ENCODE measurements at regions not wholly inside any gene's neighbourhood (a gene's known extent, or its start where the extent isn't known, plus 50 kb on each side); places are given as distances from the start of the nearest gene placed in this dataset.

GRCh38 chr3:3447641-3448040, 268.1 kb upstream of the CRBN start:
- TF ChIP-seq CTCF (IDR thresholded peaks at IDR 0.05; ENCODE audit: borderline replicate concordance, extremely low read depth, low read length, poor library complexity, severe bottlenecking) (no peak), EZH2 (IDR thresholded peaks at IDR 0.05; ENCODE audit: borderline replicate concordance, low read depth, low read length, severe bottlenecking) (no peak)
